ENCODE measurements at regions not wholly inside any gene's neighbourhood (a gene's known extent, or its start where the extent isn't known, plus 50 kb on each side); places are given as distances from the start of the nearest gene placed in this dataset.

GRCh38 chr5:87948486-87948885 is 320.2 kb downstream of the TMEM161B start:
- no peak for TF ChIP-seq CTCF (IDR thresholded peaks at IDR 0.05; ENCODE audit: low read depth, low read length, missing control alignments)
- H3K4me3 ChIP-seq (replicated peaks; ENCODE audit: low read depth, low read length): no peak overlapping the region
- no peak for DNase-seq (ENCODE audit: extremely low read depth, low read depth)

- DNase-seq (ENCODE audit: extremely low read depth, low read depth): no peak
- no peak for TF ChIP-seq CTCF (IDR thresholded peaks at IDR 0.05; ENCODE audit: low read depth, low read length, missing control alignments)
- no peak overlapping the region for H3K4me3 ChIP-seq (replicated peaks; ENCODE audit: low read depth, low read length)
These were observed 322.4 kb downstream of the TMEM161B start for GRCh38 chr5:87946271-87946670.

- DNase-seq (ENCODE audit: extremely low read depth, low read depth): no peak
- H3K4me3 ChIP-seq (replicated peaks; ENCODE audit: low read depth, low read length): no peak overlapping the region
- TF ChIP-seq CTCF (IDR thresholded peaks at IDR 0.05; ENCODE audit: low read depth, low read length, missing control alignments): no peak
These were observed 323.4 kb downstream of the TMEM161B start for GRCh38 chr5:87945286-87945650.

- TF ChIP-seq CTCF (IDR thresholded peaks at IDR 0.05; ENCODE audit: low read depth, low read length, missing control alignments): no peak
- no peak overlapping the region for H3K4me3 ChIP-seq (replicated peaks; ENCODE audit: low read depth, low read length)
- DNase-seq (ENCODE audit: extremely low read depth, low read depth): no peak
These were observed 323.9 kb downstream of the TMEM161B start for GRCh38 chr5:87944553-87945285.

- H3K4me3 ChIP-seq (replicated peaks; ENCODE audit: low read depth, low read length): no peak overlapping the region
- no peak for DNase-seq (ENCODE audit: extremely low read depth, low read depth)
- no peak for TF ChIP-seq CTCF (IDR thresholded peaks at IDR 0.05; ENCODE audit: low read depth, low read length, missing control alignments)
These were observed 327.9 kb downstream of the TMEM161B start for GRCh38 chr5:87940775-87941174.

- H3K4me3 ChIP-seq (replicated peaks; ENCODE audit: low read depth, low read length): no peak overlapping the region
- no peak for DNase-seq (ENCODE audit: extremely low read depth, low read depth)
- TF ChIP-seq CTCF (IDR thresholded peaks at IDR 0.05; ENCODE audit: low read depth, low read length, missing control alignments): no peak
These were observed 332.0 kb downstream of the TMEM161B start for GRCh38 chr5:87936667-87937066.

GRCh38 chr5:87924436-87924835 is 344.2 kb downstream of the TMEM161B start:
- DNase-seq (ENCODE audit: extremely low read depth, low read depth): no peak
- no peak overlapping the region for H3K4me3 ChIP-seq (replicated peaks; ENCODE audit: low read depth, low read length)
- no peak for TF ChIP-seq CTCF (IDR thresholded peaks at IDR 0.05; ENCODE audit: low read depth, low read length, missing control alignments)

All from HFF-Myc (cell line).